CD4-positive, alpha-beta T cell treated with Interleukin-4 for 1 hour (primary cell): ENCODE measurements at regions not wholly inside any gene's neighbourhood (a gene's known extent, or its start where the extent isn't known, plus 50 kb on each side); places are given as distances from the start of the nearest gene placed in this dataset.
"Not testable (repeated sequence)": the region's sequence is repeated elsewhere in the genome, so short reads cannot be mapped to it uniquely, and the experiment has no call there.

ENCODE experiments used
- DNase-seq, 2 donors: peaks; one replicate each; pipeline ENCODE4 v3.0.0-alpha.2; 2020 to 2022

DNA sequence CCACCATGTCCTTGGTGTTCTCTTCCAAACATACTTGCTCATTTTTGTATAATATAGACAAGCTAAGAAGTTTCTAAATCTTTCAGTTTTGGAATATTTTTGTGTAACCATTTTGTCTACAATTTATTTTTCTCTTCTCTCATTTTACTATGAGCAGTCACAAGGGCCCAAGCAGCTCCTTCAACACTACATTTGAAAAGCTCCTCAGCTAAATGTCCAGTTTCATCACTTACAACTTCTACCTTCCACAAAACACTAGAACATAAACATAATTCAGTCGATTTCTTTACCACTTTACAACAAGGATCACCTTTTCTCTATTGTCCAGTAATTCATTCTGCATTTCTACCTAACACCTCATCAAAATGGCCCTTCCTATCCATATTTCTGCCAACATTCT is 554.4 kb downstream of the RAB28 start:
- no peak for DNase-seq

DNA sequence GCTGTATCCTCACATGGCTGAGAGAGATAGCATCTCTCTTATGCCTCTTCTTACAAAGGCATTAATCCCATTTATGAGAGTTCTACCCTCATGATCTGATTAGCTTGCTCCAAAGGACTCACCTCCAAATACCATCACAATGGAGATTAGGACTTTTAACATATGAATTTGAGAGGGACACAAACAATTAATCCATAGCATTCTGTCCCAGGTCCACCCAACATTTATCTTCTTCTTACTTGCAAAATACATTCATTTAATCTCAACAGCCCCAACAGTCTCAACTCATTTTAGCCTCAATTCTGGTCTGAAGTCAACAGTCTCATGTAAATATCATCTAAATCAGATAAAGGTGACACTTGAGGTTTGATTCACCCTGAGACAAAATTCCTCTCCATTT is 555.4 kb downstream of the RAB28 start:
- no peak for DNase-seq

DNA sequence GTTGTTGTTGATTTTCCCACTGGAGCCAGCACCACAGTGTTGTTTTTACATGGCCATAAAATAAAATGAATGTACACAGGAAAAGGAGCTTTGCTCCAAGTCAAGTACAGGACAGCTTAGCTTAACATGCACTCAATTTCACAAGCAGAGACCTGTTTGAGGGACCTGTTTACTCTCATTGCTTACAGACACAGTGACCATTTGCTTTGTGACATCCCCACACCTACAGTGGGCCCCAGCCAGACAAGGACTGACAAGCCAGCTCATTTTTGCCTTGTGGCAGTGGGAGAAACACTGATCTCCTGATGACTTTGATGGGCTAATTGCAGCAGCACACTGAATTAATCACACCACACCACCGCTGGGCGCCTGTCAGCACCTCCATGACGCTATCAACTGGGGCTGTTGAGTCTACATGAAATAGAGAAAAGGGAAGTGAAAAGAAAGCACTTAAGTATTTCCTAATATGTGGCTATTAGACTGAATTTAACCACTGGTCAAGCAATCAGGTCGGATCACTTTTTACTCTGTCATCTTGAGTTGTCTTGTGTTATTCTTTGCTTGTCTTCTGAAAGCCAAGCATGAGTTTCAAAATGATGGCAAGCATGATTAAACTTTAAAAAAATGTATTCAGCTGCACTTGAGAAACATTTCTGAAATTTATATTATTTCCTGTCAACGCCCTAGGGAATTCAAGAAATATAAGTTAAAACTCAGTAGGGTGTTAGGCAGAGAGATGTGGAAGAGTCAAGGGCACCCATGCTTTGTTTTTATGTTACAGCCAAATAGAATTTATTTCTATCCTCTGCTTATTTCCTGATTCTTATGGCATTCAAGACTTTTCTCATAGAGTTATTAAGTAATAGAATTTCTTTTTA is 557.7 kb downstream of the RAB28 start:
- DNase-seq = no peak

DNA sequence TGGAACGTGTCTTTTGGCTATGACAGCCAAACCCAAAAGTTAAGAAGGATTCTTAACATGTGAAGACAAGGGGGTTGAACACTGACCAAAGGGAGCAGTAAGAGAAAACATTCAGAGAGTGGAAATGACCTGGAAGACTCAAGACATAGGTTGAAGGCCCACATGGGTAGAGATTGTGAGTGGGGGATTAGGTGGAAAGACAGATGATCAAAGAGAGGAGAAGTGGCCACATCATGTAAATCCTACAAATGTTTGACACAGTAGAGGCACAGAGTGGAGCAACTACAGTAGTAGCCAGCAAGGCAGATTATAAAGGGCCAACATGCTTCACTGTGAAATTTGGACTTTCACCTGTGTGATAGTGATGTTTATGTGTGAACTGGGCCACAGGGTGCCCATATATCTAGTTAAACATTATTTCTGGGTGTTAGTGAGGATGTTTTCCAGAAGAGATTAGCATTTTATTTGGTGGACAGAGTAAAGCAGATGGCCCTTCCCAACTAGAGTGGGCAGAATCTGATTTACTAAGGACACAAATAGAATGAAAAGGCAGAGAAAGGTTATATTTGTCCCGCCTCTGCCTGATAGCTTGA is 559.3 kb downstream of the RAB28 start:
- DNase-seq = no peak

DNA sequence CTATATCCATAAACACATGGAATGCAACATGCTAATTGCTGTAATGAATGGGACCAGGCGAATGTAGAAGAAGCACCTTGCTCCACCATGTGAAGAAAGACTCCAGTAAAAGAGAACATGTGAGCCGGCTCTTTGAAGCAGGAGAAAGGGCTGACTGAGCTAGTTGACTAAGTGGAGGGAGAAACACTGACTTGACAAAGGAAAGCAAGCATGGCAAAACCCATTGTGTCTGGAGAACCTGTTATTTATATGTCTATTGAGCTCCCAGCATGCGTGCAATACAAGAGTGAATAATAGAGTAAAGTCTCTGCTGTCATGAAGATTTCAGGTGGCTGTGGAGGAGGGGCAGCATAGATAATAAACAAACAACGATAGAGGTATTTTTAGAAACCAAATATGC is 559.9 kb downstream of the RAB28 start:
- no peak for DNase-seq

DNA sequence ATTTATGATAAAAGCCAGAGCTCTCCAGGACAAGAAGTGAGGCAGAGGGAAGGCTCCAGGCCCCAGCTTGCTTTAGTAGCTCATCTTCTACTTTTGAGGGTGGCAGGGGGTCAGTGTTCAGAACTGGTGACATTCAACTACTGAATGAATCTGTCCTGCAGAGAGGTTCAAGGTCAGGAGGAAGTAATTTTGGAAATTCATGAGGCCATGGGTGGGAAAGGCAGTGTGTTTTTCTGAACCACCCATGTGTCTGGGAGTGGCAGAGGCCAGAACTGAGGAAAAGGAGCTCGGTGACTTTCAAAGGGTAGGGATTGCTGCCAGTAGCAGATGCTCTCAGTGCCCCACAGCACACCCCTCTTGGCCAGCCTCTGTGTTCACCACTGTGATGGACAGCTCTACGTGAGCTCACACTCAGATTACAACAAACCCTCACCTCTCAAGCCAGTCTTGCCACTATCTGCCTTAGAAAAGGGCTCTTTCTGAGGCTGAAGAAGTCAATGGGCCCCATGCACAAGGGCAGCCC is 571.2 kb downstream of the RAB28 start:
- DNase-seq = no peak

DNA sequence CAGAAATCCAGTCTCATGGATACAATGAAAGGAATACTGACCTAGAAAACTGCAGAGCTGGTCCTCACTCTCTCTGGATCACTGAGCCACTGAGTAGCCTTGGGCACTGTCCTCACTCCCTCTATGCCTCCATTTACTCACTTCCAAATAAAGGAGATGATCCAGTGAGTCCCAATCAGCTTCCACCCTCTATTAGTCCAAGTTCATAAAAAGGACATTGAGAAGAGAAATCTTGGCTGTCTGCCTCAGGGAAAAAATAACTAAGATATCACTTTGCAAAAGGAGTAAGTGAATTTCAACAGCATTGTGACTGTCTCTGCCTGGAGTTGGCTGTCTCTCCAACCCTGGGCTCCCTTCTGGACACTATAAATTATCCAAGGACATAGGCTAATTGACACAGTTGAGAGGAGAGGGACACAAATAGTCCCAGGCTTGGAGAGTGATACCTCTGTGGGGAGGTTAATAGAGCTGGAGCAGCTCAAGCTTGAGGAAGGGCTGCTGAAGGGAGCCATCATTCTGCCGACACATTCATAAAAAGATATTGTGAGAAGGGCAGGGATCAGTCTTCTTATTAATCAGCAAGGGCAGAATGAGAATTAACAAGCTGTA is 572.3 kb downstream of the RAB28 start:
- no peak for DNase-seq

DNA sequence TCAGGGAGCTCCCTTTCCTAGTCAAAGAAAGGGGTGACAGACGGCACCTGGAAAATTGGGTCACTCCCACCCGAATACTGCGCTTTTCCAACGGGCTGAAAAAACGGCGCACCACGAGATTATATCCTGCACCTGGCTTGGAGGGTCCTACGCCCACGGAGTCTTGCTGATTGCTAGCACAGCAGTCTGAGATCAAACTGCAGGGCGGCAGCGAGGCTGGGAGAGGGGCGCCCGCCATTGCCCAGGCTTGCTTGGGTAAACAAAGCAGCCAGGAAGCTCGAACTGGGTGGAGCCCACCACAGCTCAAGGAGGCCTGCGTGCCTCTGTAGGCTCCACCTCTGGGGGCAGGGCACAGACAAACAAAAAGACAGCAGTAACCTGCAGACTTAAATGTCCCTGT is 580.5 kb downstream of the RAB28 start:
- not testable (repeated sequence) for DNase-seq

DNA sequence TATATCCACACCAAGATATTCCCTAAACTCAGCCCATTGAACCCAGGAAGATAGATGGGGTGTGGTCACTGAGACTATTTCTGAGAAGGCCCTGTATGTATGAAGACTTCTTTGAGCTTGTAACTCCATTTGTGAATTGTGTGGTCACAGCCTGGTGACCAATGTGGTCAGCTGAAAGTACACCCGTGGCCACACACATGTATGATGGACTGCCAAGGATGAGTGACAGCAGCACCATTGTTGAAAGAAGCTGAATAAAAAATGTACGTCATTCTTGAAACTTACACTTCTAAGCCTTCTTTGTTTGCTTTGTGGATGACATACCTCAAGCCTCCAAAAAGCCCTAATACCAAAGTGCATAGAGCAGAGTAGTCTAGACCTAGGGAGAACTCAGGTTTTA is 581.4 kb downstream of the RAB28 start:
- no peak for DNase-seq

DNA sequence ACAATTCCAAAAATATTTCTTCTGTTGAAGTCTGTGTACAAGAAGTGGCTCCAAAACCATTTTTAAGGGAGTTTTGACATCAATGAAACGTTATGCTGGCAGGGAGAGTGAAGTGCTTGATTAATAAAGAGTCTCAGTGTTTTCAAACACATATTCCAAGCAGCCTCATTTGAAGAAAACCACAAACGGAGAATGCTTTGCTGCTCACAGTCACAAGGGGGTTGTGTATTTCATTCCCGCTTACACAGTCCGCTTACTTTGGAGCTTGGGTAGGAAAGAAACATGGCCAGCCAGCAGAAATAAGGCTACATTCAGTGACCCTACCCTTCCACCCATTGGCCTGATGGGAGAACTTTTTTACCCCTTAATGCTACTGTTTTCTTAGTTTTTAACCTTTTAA is 586.2 kb downstream of the RAB28 start:
- no peak for DNase-seq

DNA sequence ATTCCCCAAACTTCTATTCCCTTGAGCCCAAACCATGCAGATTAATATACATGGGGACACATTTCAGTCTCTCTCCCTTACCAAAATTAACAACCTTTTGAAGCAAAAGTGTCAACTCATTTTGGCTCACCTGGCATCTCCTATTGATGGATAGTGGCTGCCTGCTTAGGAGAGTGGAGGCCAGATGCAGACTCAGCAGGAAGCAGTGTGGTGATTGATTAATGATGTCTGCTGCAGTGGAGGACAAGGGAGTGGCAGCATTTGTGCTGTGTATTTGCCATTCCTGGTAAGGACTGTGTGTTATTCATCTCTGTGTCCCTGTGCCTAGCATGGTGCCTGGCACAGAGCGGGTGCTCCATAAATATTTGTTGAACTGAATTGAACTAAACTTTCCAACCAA is 590.1 kb downstream of the RAB28 start:
- DNase-seq = no peak

DNA sequence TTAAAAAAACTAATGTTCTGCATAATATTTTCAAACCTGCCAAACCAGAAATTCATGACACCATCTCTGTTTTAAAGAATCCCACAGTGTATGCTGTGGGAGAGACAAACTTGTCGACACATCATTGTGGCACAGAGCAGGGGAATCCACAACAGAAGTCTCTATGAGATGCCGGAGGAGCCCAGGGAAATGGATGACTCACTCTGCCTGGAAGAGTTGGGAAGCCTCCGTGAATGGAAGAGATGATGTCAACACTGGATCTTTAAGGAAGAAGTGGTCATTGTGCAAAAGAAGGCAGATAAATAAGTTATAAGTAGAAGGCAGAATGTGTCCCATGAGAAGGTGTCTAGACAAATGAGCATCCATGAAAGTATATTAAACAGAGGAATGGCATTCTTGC is 595.1 kb downstream of the RAB28 start:
- no peak for DNase-seq

DNA sequence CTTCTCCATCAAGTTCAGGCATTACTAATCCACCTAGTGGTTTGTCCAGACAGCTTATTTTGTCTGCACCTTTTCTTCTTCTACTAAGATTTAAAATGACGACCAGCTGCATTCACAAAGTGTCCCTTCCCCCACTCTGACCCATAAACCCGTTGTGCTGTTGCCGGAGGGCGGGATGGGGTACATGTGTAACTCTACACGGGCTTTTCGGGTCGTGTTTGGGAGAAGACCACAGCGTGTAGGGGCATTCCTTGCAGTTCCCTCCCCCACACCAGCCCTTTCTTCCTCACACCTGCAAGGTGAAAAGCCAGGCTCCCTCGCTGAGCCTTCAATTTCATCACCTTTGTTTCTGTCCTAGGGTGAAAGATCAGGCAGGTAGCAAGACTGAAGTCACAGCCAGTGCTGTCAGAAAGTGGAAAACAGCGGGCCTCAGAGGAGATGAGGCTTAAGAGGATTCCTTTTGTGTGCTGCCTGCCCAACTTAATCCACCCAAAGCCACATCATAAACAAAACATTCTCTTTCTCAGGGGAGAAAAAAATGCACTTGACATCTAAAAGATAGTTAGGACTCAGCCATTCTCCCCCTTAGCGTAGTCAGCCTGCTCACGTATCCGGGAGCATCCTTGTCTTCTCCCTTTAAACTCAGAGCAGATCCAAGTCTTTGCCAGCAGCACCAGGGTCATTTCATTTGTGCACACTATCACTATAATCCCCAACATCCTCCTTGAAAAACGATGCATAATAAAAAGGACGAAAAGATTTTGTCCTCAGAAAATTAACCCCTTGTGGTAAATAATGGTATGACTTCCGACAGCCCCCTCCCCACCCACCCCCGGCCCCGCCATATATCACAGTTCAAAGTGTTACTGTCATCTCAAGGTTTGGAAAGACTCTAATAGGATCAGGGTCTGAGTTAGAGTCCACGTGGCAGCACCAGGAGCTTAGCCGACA is 599.0 kb downstream of the RAB28 start:
- no peak for DNase-seq

DNA sequence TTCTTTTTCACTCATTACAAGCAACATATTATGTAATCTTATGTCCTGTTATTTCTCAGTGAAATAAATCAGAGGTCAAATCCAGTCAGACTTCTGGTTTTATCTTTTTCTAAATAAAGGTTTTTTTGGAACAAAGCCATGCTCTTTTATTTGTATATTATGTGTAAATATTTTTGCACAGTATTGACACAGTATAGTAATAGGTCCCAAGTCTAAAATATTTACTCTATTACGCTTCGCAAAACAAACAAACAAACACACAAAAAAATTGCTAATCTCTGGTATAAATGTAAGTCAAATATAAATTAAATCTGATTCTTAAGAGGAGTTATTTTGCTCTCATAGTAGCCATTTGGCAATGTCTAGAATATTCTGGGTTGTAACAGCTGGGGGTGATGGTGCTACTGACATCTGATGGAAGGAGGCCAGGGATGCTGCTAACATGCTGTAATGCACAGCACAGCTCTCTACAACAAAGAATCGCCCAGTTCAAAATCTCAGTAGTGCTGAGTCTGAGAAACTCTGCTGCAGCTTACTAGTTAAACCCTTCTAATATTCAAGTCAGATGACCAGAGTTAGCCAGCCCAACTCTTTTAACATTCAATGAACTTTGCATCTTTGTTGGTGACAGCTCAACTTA is 602.1 kb downstream of the RAB28 start:
- DNase-seq = no peak

DNA sequence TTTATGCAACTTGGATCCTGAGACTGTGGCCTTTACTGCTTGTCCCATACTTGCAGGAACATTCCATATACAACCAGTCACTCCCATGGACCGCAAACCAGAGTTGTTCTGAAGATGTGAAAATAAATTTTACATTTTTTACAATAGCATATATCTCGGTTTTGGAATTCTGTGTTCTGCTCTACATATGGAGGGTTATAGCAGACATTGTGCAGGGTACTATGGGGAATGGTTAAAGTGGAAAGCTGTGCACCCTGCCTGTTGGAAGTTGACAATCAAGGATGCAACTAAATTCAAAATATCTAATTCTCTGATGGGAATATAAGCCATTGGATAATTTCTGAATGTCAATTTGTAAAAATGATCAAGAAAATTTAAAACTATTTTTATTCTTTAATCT is 603.3 kb downstream of the RAB28 start:
- DNase-seq = no peak

DNA sequence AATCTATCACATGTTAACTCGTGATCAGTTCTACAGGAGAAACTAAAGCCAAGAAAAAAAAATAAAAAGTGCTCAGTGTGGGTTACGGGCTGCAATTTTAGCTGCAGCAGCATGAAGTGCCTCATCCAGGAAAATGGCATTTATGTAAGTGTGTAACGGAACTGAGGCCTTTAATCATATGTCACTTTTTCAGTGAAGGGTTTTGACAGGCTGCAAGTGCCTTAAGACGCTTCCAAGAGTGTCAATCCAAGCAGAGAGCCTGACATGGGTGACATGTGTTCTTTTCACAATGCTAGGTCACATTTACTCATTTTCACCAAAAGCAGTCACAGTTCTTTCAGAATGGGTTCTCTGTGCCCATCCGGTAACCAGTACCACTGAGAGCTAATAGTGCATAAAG is 604.6 kb downstream of the RAB28 start:
- DNase-seq = no peak

DNA sequence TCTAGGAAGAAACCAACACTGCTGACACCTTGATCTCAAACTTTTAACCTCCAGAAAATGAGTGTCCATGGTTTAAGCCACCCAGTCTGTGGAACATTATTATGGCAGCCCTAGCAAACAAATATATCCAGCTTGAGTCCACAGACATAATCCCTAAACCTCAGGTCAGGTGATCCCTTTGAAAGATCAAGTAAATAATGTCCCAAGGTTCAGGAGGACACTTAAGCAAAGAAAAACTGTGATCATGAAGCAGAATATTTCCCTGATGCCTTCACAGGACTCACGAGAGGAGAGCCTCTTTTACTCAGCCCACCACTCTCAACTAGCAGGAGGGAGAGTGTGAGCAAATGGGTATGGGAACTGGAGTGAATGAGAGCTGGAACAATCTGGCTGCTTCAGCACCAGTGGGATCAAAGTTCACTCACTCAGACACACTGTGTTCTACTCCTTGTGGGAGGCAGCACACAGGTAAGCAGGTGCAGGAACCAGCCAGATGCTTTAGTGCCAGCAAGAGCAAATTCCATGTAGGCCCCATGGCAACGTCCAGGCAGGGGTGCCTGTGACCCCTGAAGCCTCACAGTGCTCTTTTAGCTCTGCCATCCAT is 608.4 kb downstream of the RAB28 start:
- DNase-seq = no peak

DNA sequence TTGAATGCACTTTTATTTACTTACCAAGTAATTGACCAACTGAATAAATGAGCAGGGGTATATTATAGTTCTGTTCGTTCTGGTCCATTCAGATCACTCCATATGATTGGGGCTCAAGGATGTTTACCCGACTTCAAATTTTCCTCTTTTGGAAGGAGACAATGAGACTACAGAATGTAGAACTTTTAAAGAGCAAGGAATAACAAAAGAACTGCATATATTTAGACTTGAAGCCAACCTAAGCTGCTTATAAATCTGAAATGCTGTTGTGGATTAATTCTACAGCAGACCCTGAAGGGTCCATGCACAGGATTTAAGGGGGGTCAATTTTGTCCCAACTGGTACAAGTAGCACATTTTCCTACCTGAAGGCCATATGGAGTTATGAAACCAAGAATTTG is 610.8 kb downstream of the RAB28 start:
- DNase-seq = no peak

DNA sequence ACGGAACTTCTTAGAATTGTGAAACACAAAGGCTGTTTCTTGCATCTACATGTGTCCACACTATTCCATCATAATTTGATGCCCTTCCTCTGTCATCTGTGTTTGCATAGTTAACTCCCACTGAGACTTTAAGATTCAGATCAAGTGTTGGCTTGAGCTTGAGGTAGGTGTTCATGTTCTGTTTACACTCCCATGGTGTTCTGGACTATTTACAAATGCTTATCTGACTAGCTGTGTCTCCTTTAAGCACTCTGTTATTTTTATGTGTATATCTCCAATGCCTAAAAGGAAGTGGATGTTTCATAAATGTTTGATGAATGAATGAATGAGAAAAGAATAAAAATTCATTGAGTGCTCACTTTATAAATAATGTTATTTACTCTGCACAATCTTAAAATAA is 622.7 kb downstream of the RAB28 start:
- DNase-seq = no peak

DNA sequence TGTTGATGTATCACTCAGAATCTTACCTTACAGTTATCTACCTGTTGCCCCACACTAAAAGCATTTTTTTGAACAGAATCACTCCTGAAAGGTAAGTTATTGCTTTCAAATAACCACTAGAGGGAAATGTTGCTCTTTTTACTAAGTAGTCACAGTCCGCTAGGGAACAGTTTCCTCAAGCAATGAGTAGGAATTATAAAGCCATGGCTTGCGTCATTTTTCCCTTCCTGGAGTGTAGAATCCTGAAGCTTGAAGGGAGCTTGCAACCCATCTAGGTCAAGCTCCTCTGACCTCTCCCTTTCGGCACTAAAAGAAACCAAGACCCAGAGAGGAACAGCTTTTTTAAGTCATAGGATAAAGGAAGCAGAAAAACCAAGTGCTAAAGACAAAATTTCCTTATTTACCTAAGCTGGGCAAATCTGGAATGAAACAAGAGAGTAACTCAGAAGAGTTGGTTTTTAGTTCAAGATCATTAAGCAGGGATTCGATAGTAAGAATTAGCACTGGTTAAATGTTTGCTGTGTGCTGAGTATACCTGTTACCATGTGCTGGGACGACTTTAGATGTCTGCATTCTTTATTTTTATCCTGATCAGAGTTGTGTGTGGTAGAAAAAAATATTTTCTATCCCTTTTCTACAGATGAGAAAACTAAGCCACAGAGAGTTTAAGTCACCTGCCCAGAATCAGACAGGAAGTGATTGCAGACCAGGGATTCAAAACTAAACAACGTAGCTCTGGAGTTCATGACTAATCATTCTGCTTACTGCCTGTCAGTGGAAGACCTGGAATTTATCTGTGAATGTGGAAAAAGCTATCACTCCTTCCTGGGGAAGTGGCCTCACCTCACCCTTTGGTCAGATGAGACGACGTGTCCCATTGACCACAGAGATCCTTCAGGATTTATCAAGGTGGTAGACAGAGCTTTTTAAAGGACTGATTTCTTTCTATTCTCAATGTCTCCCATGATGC is 631.5 kb downstream of the RAB28 start:
- no peak for DNase-seq

DNA sequence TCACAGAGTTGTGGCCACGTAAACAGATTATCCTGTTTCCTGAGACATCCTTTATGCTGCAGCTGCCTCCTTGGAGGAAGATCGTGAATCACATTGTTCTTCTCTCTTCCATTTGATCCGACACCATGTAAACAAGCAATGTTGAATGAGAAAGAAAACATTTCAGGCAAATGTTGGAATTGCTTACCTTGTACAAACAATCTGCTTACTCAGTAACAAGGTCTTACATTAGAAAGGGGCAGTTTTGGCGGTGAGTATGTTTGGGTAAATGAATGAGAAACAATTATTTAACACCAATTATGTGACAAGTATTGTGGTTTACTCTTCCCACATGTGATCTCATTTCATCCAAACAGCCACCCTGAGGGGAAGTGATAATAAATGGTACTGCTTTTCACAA is 637.8 kb downstream of the RAB28 start:
- no peak for DNase-seq
